H7 (cell line): ENCODE measurements at regions not wholly inside any gene's neighbourhood (a gene's known extent, or its start where the extent isn't known, plus 50 kb on each side); places are given as distances from the start of the nearest gene placed in this dataset.
A peak's percentile ranks its signal among the peaks of the same experiment; 100 is the strongest.

ENCODE experiments used
- DNase-seq: peaks from one replicate; pipeline ENCODE4 v3.0.0; 2012
- H3K27me3 ChIP-seq: 2 replicates; pipeline ENCODE4 v1.6.0; 2011; ENCODE audit warnings: mild to moderate bottlenecking, low read length; ENCODE audit not compliant: control insufficient read depth, insufficient read depth
- H3K36me3 ChIP-seq: replicated peaks from 2 replicates; pipeline ENCODE4 v1.5.1; 2011; ENCODE audit warnings: low read length; ENCODE audit not compliant: control insufficient read depth, insufficient read depth
- H3K4me3 ChIP-seq: 2 replicates; pipeline ENCODE4 v1.5.1; 2011; ENCODE audit warnings: low read depth, mild to moderate bottlenecking, control low read depth, low read length, moderate library complexity; ENCODE audit not compliant: insufficient read depth

DNA sequence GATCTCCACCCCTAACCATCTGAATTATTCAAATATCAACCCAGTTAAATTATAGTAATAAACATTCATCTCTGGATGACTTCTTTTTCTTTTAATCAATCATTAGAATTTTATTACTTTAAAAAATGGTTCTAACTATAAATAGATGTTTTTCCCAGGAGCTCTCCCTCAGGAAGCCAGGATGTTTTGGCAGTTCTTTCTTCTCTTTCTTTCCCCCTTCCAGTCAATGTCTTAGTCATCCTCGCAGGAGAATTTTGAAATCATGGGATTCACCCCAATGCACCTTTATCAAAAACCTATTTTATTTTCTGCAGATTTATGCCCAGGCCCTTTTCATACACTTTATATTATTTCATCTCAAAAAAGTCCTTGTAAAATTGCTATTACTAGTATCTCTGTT lies 711.6 kb downstream of the CDH11 start:
- Histone ChIP-seq H3K27me3 (no peaks in the 10 kb centered on the region), H3K4me3 (no peak overlapping the region), H3K36me3 (no peaks in the 10 kb centered on the region)
- DNase-seq = no peak

DNA sequence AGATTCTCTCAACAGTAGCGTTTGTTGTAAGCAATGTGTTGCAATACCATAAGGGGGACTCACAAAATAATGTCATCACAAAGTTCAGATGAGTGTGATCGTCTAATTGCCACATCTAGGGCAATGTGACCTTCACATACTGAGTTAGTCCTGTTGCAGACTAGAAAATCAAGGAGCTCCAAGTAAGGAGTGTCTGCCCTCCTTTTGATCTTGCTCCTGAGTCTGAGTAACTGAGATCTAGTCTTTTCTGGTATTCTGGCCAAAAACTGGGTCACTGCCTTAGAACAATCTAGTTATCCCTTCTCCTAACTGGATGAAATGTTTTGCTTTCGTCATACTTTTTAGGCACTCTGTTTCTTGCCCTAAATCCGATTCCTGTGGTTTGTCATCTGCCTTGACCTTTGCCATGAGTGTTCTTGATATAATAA lies 712.1 kb downstream of the CDH11 start:
- no peak overlapping the region for H3K4me3 ChIP-seq
- H3K36me3 ChIP-seq = no peaks in the 10 kb centered on the region
- no peaks in the 10 kb centered on the region for H3K27me3 ChIP-seq
- no peak for DNase-seq

DNA sequence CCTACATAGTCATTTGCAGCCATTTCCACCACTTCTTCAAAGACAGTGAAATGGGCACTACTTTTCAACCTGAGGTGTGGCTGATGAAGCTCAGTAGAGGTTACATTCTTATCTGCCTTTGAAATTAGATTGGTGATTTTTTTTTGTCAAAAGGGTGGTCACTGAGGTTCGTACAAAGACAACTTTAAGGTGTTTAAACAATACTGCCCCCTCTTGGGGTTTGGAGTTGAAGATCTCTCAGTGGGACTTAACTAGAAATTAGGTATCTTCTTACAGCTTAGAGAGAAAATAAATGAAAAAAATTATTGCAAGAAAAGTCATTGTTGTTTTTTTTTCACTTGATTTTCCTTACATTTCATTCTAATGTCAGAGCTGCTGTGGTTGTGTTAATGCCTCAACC lies 713.2 kb downstream of the CDH11 start:
- DNase-seq = no peak
- Histone ChIP-seq H3K4me3 (no peak overlapping the region), H3K27me3 (no peaks in the 10 kb centered on the region), H3K36me3 (no peaks in the 10 kb centered on the region)

DNA sequence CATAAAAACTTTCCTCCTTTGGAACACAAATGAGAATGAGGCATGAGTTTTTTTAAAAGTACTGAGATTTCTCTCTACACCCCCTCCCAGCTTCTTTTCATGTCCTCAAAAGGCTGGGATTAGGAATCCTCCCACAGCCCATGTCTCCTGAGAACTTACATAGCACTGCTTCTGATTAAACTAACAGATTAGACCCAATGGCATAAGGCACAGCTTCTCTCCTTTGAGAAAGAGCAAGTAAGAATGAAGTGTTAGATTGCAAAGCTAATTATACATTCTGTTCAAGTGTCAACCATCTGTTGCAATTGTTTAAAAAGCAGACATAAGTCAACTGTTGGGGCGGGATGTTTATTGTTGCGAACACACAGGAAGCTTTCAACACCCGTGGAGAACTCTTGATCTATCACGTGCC lies 715.1 kb downstream of the CDH11 start:
- H3K36me3 ChIP-seq = no peaks in the 10 kb centered on the region
- H3K4me3 ChIP-seq = no peak overlapping the region
- H3K27me3 ChIP-seq = no peaks in the 10 kb centered on the region
- no peak for DNase-seq

DNA sequence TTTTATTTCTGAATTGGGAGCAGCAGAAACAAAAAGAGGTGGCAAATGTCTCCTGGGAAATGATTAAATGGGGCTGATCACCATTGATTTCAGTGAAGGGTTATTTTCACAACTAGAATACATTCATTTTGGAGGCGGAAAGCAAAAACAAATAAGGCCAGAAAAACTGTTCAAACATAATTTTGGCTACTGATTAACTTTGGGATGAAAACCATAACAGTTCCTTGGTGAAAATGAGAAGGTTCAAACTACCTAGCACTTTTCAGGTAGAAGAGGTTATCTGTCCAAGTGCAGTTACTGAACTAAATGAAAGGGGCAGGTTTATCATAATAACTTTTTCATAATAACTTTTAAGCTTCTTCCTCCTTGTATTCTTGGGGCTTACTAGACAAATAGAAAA lies 718.5 kb downstream of the CDH11 start:
- Histone ChIP-seq H3K27me3 (no peaks in the 10 kb centered on the region), H3K36me3 (no peaks in the 10 kb centered on the region), H3K4me3 (no peak overlapping the region)
- no peak for DNase-seq

DNA sequence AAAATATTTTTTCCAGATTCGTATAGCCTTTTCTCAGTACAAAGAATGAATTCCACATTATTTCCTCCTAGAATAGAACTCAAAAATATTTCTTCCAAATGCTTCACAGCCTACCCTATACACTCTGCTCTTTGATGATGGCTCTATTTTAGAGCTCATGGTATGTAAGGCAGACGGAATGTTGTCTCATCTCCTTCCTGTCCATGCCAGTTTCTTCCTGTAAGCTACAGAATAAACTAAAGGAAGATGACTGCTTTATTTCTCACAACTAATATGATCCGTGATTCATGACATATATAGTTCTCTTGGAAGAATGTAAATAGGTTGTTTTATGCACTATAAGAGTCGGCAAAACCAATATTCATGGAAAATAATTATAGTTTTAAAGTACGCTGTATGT lies 723.1 kb downstream of the CDH11 start:
- no peaks in the 10 kb centered on the region for H3K36me3 ChIP-seq
- no peak for DNase-seq
- H3K27me3 ChIP-seq = no peaks in the 10 kb centered on the region
- H3K4me3 ChIP-seq = no peak overlapping the region

DNA sequence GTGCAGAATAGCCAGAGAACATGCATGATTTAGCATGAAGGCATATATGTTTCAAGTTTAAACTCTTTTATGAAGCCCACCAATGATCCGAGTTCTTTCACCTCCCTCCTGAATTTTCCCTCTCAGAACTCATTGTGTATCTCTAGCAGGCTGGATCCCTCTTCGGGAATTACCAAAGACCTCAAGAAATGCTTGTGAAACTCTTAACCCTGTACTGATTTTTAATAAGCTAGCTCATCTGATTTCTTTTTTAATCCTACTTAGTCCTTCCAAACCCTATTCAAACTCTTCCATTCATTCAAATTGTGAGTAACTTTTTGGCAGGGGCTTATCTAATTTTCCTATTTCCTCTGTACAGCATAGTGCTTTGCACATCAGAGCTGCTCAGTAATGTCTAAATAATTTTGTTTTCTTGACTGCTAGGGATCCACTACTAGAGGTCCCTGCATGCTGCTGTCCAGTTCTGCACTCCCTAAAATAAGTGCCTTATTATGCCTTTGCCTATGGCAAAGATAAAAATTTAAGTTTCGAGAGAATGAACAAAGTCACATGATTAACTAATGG lies 723.8 kb downstream of the CDH11 start:
- Histone ChIP-seq H3K4me3 (no peak overlapping the region), H3K27me3 (no peaks in the 10 kb centered on the region)
- no peak for DNase-seq

DNA sequence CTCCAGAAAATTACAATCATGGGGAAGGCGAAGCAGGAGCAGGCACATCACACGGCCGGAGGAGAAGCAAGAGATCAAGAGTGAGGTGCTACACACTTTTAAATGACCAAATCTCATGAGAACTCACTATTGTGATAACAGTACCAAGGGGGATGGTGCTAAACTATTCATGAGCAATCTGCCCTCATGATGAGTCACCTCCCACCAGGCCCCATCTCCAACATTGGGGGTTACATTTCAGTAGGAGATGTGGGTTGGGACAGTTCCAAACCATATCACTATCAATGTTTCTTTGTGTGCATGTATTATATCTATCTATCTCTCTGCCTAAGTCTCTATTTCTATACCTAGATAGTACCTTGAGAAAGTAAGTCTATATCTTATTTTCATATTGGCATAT lies 724.8 kb downstream of the CDH11 start:
- no peak overlapping the region for H3K4me3 ChIP-seq
- no peaks in the 10 kb centered on the region for H3K27me3 ChIP-seq
- no peaks in the 10 kb centered on the region for H3K36me3 ChIP-seq
- no peak for DNase-seq

More for the DNA sequence above, 723.8 kb downstream of the CDH11 start:
- no peaks in the 10 kb centered on the region for H3K36me3 ChIP-seq

DNA sequence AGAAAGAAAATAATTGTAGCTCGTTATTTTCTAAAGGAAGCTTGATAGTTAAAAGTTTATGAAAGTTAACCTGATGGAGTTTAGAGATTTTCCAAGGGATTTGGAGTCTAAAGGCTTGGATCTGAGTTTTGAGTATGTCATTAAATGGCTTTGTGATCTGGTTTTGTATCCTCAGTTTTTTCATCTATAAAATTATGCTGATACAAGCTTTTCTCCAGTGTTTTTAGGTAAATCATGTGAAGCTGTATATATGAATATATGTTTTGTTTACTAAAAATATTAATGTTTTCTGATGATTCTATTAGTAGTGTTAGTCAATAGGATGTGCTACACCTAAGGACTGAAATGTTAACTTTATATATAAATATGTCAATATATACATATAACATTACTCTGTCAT lies 727.8 kb downstream of the CDH11 start:
- H3K27me3 ChIP-seq = no peaks in the 10 kb centered on the region
- DNase-seq = no peak
- H3K4me3 ChIP-seq = no peak overlapping the region
- no peaks in the 10 kb centered on the region for H3K36me3 ChIP-seq

DNA sequence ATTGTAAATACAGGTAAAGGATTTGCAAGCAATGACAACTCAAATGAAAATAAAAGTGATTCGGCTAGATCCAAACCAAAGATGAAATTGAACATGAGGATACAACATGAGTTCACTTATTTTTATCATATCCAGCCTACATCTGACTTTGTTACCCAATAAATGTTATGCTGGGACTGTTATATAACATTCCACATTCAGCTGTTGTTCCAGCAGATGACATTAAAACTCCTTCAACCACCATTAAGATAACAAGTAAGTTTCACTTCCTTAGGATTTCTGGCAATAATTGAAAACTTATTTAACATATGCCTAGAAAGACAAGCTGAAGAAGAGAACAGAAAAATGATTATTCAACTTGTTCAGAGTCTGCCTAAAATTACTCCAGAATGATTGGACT lies 729.4 kb downstream of the CDH11 start:
- Histone ChIP-seq H3K36me3 (no peaks in the 10 kb centered on the region), H3K4me3 (no peak overlapping the region), H3K27me3 (no peaks in the 10 kb centered on the region)
- DNase-seq = no peak

DNA sequence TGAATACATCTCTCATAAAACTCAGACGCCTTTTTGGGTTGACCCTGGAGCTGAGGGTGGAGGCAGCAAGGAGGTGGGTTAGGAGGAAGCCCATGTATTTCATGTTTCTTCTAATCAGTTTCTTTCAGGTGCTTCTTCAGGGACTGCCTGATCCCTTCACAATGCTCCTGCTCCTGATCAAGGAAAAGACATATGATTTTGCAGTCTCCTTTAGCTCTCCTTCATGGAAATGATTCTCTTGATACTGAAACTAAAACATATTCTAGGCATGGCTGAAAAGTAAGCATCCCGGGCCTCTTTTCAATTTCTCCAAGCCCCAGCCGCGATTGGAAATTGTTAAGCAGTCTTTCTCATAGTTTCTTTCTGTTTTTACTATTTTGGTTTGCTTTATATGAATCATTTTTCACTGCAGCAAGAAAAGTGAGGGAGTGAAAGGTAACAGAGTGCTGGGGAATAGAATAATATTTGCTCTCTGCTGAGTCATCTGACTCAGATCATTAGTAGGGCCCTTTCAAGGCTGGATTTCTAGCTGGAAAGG lies 730.7 kb downstream of the CDH11 start:
- no peak for DNase-seq

DNA sequence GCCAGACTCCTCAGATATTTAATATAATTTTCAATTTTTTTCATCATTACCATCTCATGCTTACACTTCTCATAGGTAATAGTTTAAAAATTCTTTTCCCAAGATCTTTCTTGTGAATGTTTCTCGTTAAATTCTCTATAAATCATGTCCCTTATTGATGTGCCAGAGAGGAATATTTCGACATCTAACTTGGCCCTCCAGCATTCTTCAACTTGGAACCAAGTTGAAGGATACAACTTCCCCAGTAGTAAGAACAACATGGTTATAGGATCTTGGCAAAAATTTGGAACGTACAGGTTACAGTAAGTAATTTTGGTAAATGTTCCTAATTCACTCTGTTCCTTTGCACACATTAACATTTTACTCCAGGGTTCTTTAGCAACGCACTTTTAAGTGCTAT lies 731.8 kb downstream of the CDH11 start:
- H3K4me3 ChIP-seq = no peak overlapping the region
- no peaks in the 10 kb centered on the region for H3K36me3 ChIP-seq
- H3K27me3 ChIP-seq = no peaks in the 10 kb centered on the region
- DNase-seq = no peak

More for the DNA sequence above, 730.7 kb downstream of the CDH11 start:
- Histone ChIP-seq H3K4me3 (no peak overlapping the region), H3K36me3 (no peaks in the 10 kb centered on the region), H3K27me3 (no peaks in the 10 kb centered on the region)

DNA sequence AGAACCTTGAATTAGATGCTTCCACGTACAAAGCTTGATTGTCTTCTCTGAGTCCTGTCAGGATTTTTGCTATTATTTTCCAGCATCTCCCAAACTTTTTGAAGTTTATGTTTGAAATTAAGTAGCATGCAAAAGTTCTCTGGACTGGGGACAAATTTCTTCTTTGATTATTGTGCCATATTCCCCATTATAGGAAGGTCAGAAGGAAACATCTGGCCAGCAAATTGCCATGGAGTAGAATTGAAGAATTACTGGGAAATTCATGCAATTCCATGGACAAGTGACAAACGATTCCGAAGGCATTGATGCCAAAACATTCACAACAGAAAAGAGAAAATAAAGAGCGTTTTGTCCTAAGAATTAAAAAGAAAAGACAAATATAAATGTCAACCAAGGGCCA lies 737.2 kb downstream of the CDH11 start:
- no peaks in the 10 kb centered on the region for H3K27me3 ChIP-seq
- H3K36me3 ChIP-seq = no peaks in the 10 kb centered on the region
- H3K4me3 ChIP-seq = no peak overlapping the region
- no peak for DNase-seq

DNA sequence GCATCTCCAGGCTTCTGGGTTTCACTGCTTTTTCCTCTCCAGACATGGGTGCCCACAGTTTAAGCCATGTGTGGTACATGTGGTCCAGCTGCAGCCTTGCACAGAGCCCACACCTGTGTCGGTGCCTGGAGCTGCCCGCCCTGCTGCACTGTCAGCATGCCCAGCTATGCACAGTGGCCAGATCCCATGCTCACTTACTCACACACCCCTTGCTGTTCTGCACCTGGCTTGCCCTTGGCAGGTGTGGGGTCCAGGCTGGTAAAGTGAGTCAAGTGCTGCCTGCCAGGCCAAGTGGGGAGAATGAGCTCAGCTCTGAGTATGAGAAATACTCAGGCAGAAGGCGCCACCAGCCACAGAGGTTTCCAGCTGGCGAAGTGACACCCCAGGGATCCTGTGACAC lies 739.9 kb downstream of the CDH11 start:
- no peak for DNase-seq
- H3K36me3 ChIP-seq = no peaks in the 10 kb centered on the region
- no peak overlapping the region for H3K4me3 ChIP-seq
- H3K27me3 ChIP-seq = no peaks in the 10 kb centered on the region

DNA sequence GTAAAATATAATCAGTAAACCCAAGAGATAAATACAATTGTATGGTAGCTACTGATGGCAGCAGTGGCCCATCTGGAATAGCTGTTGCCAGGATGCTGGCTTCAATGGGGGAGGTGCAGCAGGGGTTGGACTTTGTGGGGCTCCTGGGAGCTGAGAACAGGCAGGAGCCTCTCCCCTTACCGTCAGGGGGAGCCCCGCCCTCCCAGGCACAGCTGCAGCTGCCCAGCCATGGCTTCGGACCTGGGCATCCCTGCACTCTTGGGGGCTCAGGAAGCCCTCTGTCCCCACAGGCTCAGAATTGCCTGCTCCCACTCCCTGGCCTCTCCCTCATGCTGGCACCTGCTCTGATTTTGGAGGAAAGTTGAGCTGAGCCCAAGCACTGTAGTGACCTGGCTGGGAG lies 741.1 kb downstream of the CDH11 start:
- H3K27me3 ChIP-seq = no peaks in the 10 kb centered on the region
- peak; percentile 41 for DNase-seq
- H3K4me3 ChIP-seq = no peak overlapping the region
- H3K36me3 ChIP-seq = no peaks in the 10 kb centered on the region

DNA sequence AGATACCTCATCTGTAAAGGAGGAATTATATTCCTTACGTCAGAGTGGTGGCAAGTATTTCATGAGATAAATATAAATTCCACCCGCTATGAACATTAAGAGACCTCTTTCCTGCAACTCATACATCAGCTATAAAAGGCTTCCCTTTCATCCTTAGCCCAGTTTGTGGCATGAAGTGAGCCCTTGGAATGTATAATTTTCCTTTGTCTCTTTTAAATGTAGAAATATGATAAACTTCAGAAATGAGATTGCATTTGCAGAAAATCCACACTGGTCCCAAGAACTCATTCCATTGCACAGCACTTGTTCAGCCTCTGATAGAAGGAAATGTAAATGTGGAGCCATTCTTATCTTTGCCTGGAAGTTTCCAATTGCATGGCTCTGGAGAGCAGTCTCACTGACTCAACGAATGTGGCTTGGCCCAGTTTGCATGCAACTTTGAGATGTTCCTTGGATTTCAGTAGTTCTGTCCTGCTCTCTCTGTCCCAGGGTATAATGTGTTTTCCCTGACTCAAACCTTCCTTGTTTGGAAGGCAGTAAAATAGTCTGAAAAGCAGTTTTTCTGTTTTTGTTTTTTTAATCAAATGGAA lies 746.4 kb downstream of the CDH11 start:
- Histone ChIP-seq H3K4me3 (no peak overlapping the region), H3K36me3 (no peaks in the 10 kb centered on the region), H3K27me3 (no peaks in the 10 kb centered on the region)
- DNase-seq = no peak
